ENCODE measurements at regions not wholly inside any gene's neighbourhood (a gene's known extent, or its start where the extent isn't known, plus 50 kb on each side); places are given as distances from the start of the nearest gene placed in this dataset.

- CTCF ChIA-PET (ENCODE audit: unreplicated experiment), result no interaction called here
- H2AFZ ChIP-seq (ENCODE audit: low read length), result no peak overlapping the region
- H4K20me1 ChIP-seq (ENCODE audit: insufficient read depth, low read length), result no peaks in the 10 kb centered on the region
- no peaks in the 10 kb centered on the region for H3K9me3 ChIP-seq (ENCODE audit: low read length)
- H3K4me2 ChIP-seq (ENCODE audit: low read length), result no peak overlapping the region
- no peak for DNase-seq (ENCODE audit: low spot score)
- no peaks in the 10 kb centered on the region for H3K36me3 ChIP-seq (ENCODE audit: insufficient read depth, low read length)
- POLR2A ChIA-PET, result no interaction called here
- H3K4me1 ChIP-seq (ENCODE audit: insufficient read depth, low read length, poor library complexity, severe bottlenecking), result no peaks in the 10 kb centered on the region
- H3K79me2 ChIP-seq (ENCODE audit: insufficient read depth, low read depth, low read length), result no peaks in the 10 kb centered on the region
- intact Hi-C loops (cut with micrococcal nuclease; ENCODE audit: unreplicated experiment), result no loop called here
- no peak for TF ChIP-seq EZH2phosphoT487 (IDR thresholded peaks at IDR 0.05; ENCODE audit: borderline replicate concordance, low read depth, low read length)
- TF ChIP-seq, protein P1, sequence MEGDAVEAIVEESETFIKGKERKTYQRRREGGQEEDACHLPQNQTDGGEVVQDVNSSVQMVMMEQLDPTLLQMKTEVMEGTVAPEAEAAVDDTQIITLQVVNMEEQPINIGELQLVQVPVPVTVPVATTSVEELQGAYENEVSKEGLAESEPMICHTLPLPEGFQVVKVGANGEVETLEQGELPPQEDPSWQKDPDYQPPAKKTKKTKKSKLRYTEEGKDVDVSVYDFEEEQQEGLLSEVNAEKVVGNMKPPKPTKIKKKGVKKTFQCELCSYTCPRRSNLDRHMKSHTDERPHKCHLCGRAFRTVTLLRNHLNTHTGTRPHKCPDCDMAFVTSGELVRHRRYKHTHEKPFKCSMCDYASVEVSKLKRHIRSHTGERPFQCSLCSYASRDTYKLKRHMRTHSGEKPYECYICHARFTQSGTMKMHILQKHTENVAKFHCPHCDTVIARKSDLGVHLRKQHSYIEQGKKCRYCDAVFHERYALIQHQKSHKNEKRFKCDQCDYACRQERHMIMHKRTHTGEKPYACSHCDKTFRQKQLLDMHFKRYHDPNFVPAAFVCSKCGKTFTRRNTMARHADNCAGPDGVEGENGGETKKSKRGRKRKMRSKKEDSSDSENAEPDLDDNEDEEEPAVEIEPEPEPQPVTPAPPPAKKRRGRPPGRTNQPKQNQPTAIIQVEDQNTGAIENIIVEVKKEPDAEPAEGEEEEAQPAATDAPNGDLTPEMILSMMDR (conservative IDR thresholded peaks at IDR 0.05; ENCODE audit: low read length), result no peak
- H3K9me2 ChIP-seq (ENCODE audit: insufficient read depth, low read length), result no peaks in the 10 kb centered on the region
- H3K4me3 ChIP-seq (ENCODE audit: low read depth, low read length, poor library complexity, severe bottlenecking), result no peak overlapping the region
- no TSS peak for BruUV-seq (replicated peaks)
- no peak overlapping the region for H3K27ac ChIP-seq (ENCODE audit: low read depth, low read length, poor library complexity, severe bottlenecking)
These were observed 127.7 kb upstream of the PTPRK start for GRCh38 chr6:128648022-128648598.

- TF ChIP-seq, protein P1 (conservative IDR thresholded peaks at IDR 0.05; ENCODE audit: low read length), result no peak
- TF ChIP-seq EZH2phosphoT487 (IDR thresholded peaks at IDR 0.05; ENCODE audit: borderline replicate concordance, low read depth, low read length), result no peak
- BruUV-seq (replicated peaks), result no TSS peak
- ChIA-PET POLR2A (interaction anchor here (0.6 kb wide), 3 partner anchors 24 to 702 kb away, joined by 3 to 4 read pairs (median 3); no protein-coding TSS in a partner anchor), CTCF (ENCODE audit: unreplicated experiment) (no interaction called here)
- Histone ChIP-seq H3K4me3 (ENCODE audit: low read depth, low read length, poor library complexity, severe bottlenecking) (no peak overlapping the region), H3K27ac (ENCODE audit: low read depth, low read length, poor library complexity, severe bottlenecking) (no peak overlapping the region), H3K9me3 (ENCODE audit: low read length) (no peaks in the 10 kb centered on the region), H3K4me2 (ENCODE audit: low read length) (no peak overlapping the region), H4K20me1 (ENCODE audit: insufficient read depth, low read length) (no peaks in the 10 kb centered on the region), H3K4me1 (ENCODE audit: insufficient read depth, low read length, poor library complexity, severe bottlenecking) (no peaks in the 10 kb centered on the region), H2AFZ (ENCODE audit: low read length) (no peak overlapping the region), H3K36me3 (ENCODE audit: insufficient read depth, low read length) (no peaks in the 10 kb centered on the region), H3K9me2 (ENCODE audit: insufficient read depth, low read length) (no peaks in the 10 kb centered on the region), H3K79me2 (ENCODE audit: insufficient read depth, low read depth, low read length) (no peaks in the 10 kb centered on the region)
- no peak for DNase-seq (ENCODE audit: low spot score)
- intact Hi-C loops (cut with micrococcal nuclease; ENCODE audit: unreplicated experiment), result no loop called here
These were observed 121.7 kb upstream of the PTPRK start for GRCh38 chr6:128642132-128642531.

DNA sequence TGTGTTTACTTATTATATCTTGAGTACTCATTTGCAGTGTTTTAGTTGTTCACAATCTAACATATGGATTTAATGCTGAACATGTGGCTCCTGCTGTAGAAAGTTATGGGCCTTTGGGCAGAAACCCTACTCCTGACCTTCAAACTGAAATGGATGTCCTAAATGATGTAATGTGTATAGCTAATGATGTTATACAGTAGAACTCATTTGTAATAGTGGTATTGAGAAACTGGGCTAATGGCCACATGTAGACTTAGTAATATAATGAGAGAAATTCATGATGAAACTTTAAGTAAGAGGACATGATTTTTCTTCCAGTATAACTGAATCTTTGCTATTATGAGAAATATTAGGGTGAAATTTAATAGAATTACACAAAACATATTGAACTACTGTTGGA, 121.3 kb upstream of the PTPRK start:
- Histone ChIP-seq H3K4me1 (ENCODE audit: insufficient read depth, low read length, poor library complexity, severe bottlenecking) (no peaks in the 10 kb centered on the region), H3K27ac (ENCODE audit: low read depth, low read length, poor library complexity, severe bottlenecking) (no peak overlapping the region), H3K4me2 (ENCODE audit: low read length) (no peak overlapping the region), H3K4me3 (ENCODE audit: low read depth, low read length, poor library complexity, severe bottlenecking) (no peak overlapping the region), H3K79me2 (ENCODE audit: insufficient read depth, low read depth, low read length) (no peaks in the 10 kb centered on the region), H3K9me2 (ENCODE audit: insufficient read depth, low read length) (no peaks in the 10 kb centered on the region), H3K9me3 (ENCODE audit: low read length) (no peaks in the 10 kb centered on the region), H3K36me3 (ENCODE audit: insufficient read depth, low read length) (no peaks in the 10 kb centered on the region), H2AFZ (ENCODE audit: low read length) (no peak overlapping the region), H4K20me1 (ENCODE audit: insufficient read depth, low read length) (no peaks in the 10 kb centered on the region)
- BruUV-seq (replicated peaks), result no TSS peak
- DNase-seq (ENCODE audit: low spot score), result no peak
- CTCF ChIA-PET (ENCODE audit: unreplicated experiment), result no interaction called here
- intact Hi-C loops (cut with micrococcal nuclease; ENCODE audit: unreplicated experiment), result no loop called here
- POLR2A ChIA-PET, result interaction anchor here (0.6 kb wide), 2 partner anchors 24 to 311 kb away, joined by 3 to 4 read pairs; no protein-coding TSS in a partner anchor
- no peak for TF ChIP-seq EZH2phosphoT487 (IDR thresholded peaks at IDR 0.05; ENCODE audit: borderline replicate concordance, low read depth, low read length)
- TF ChIP-seq, protein P1 (conservative IDR thresholded peaks at IDR 0.05; ENCODE audit: low read length), result no peak
